GM12874 (cell line): ENCODE measurements at regions not wholly inside any gene's neighbourhood (a gene's known extent, or its start where the extent isn't known, plus 50 kb on each side); places are given as distances from the start of the nearest gene placed in this dataset.

ENCODE experiments used
- CTCF ChIP-seq: IDR thresholded peaks from 2 replicates; pipeline ENCODE4 v1.5.1; 2011; ENCODE audit warnings: low read depth, mild to moderate bottlenecking, control low read depth, low read length, moderate library complexity; ENCODE audit not compliant: insufficient read depth

GRCh38 chr3:88611826-88612326 lies 462.1 kb downstream of the C3orf38 start:
- no peak for TF ChIP-seq CTCF

- no peak for TF ChIP-seq CTCF
Observed at GRCh38 chr3:88616413-88616812, 466.7 kb downstream of the C3orf38 start.

GRCh38 chr3:88617283-88617682 lies 467.5 kb downstream of the C3orf38 start:
- no peak for TF ChIP-seq CTCF

- no peak for TF ChIP-seq CTCF
Observed at GRCh38 chr3:88618021-88618645, 468.4 kb downstream of the C3orf38 start.

GRCh38 chr3:88621586-88621985 lies 471.8 kb downstream of the C3orf38 start:
- no peak for TF ChIP-seq CTCF

- TF ChIP-seq CTCF, result no peak
Observed at GRCh38 chr3:88623709-88624108, 473.9 kb downstream of the C3orf38 start.

- TF ChIP-seq CTCF, result no peak
Observed at GRCh38 chr3:88626456-88627120, 476.8 kb downstream of the C3orf38 start.
